GM19468 (cell line): ENCODE measurements at regions not wholly inside any gene's neighbourhood (a gene's known extent, or its start where the extent isn't known, plus 50 kb on each side); places are given as distances from the start of the nearest gene placed in this dataset.

Source experiments
- ATAC-seq: cut with Tn5 transposase; IDR thresholded peaks from one replicate; pipeline ENCODE4 v1.9.1; 2021; ENCODE audit warnings: mild to moderate bottlenecking, moderate library complexity, moderate number of reproducible peaks; ENCODE audit not compliant: unreplicated experiment; ENCODE audit errors: extremely low read depth

DNA sequence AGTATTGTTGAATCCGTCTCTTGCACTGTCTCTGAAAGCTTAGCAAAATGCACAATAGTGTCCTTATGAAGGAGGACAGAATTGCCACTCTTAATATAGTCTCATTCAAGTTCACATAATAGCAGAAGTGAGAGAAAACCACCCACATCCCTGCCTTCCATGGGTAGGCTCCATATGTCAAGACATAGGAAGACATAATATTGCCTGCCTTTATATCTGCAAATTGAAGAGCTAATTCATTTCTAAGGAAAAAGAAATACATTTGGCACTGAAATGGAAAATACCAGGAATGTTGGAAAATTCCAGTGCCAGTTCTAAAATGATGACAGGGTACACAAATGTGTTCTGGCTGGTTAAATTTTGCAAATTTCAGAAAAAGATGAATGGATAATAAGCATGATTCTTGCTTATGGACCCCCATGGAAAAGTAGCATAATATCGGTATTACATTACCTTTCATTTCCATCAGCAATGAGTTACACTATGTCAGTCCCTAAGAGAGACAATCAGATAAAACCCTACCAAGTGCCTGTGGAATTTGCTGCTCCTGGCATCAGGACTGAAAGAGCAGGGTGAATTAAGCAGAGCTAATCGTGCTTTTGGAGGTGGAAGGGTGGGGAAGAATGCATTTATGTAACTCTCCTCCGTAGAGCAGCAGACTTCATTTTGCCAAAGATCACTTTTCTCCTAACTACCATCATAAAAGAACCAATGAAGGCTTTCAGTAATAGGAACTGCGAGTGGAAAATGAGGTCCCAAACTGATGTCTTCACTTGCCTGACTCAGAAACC is 312.6 kb downstream of the FGFR2 start:
- ATAC-seq = no peak

DNA sequence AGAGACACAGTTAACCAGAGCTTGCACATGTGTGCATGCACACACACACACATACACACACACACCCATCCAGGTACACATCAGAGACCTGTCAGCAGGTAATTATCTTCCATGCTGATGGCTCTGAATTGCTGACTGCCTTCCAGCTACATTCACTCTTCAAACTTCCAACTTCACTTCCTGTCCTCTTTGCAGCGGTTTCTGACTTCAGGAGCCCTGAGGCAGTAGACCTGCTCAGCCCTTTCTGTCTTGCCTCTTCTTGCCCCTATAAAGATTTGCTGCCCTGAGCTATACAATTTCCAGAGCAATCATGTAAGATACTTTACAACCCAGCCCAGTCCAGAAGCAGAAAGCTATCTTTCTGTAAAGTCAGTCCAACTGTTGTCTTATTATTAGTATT is 310.2 kb downstream of the FGFR2 start:
- ATAC-seq = no peak

DNA sequence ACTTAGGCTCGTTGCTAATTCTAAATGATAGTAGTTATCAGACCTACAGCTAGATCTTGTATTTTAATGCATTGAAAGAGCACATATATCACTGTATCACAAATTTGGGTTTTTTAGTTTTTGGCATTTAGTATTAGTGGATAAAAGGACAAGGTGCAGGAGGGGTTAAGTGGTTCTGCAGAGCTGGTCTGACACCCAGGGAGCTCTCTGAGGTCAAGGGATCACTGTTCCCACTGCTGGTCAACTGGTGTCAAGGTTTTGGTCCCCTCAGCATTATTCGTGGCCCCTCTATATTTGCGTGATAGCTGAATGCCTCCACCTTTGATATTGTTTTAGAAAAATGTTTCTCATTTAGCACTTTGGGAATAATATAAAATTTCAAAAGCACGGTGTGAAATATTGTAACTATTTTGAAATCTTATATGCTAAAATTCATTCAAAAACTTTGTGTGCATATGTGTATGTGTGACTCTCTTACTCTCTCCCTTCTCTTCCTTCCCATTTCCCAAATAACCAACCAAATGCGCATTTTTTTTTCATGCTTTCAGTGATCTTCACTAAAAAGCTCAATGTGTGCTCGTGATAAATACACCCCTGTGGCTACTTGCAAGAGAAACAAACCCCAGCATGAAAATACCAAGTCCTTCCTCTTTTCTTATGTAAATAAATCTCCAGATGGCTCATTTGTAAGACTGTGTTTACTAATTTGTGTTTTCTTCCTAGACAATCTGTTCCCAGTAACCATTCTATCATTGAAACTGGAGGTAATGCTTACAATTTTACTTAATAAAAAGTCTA is 309.2 kb downstream of the FGFR2 start:
- no peak for ATAC-seq

DNA sequence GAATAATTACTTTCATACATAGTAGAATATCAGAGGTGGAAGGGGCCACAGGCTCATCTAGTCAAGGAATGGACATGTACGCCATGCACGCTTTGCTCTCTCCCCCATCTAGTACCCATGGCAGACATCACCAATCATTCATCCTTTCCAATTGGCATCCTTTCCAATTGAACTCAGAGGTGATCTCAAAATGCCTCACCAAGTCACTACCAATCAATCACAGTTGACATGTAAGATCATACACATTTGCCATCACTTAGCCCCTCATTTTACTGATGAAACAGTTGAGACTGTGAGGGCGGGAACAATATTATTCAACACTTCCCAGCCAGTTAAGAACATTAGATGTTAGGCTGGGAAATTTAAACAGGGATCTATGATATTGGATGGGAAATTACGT is 308.4 kb downstream of the FGFR2 start:
- no peak for ATAC-seq

DNA sequence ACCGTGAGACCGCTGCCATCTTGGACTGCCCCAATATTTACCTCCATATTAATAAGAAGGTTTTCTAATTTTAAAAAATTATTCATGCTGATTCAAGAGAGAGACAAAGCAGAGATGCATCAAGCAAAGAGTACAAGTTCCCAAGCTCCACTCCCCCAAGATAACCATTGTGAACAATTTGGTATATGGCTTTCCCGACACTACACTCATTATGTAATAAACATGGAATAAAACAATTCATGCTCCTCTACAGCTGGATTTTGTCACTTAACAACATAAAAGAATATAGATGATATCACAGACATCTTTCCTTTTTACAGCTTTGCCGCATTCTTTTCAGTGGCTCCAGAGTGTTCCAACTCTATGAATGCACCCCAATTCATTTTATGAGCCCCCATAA is 307.6 kb downstream of the FGFR2 start:
- ATAC-seq = no peak

DNA sequence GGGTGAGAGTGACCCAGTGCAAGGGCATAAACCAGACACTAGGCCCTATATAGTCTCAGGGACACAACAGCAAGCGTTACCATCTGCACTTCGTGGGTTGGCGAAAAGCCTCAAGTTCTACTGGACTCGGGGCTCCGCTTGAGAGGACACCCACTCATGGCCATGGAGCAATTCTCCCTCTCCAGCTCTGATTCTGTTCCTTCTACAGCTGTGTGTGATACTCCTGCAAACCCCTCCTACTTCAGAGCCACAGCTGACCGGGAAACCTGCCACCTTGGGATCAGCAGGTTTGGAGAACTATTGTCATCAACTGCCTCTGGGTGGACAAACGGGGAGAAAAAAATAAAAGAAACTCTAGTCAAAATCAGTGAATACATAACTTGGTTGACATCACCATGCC is 306.9 kb downstream of the FGFR2 start:
- ATAC-seq = no peak

DNA sequence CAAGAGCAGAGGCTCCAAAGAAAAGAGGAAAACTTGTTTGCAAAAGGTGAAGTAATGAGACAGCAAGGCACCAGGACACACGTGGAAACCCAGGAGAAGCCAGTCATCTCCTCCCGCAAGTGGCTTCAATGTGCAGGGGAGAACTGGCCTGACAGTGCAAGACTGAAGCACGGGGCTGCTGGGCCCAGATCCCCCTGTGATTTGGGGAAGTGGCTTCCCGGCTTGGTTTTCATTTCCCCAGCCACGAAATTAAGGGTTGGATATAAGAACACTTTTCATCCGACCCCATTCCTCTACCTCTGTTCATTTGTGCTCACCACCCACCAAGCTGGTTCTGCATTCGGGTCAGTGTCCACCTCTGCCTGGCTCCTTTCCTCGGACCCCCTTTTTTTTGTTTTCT is 306.4 kb downstream of the FGFR2 start:
- no peak for ATAC-seq

DNA sequence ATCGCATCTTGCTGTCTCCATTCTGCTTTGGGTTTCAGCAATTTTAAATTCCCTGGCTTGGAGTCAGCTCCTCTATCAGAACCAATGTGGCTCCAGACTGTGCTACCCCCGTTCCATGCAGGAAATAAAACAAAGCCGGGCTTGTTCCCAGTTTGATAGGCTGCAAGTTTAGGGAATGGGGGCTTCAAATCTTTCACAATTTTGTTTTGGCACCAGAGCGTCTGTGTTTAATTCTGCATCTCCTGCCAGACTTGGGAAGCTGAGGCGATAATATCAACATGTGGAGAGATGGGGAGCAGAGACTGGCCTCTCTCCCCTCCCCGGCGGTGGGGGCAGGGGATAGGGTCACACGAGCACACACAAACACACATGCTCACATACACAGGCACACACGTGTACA is 305.9 kb downstream of the FGFR2 start:
- no peak for ATAC-seq

DNA sequence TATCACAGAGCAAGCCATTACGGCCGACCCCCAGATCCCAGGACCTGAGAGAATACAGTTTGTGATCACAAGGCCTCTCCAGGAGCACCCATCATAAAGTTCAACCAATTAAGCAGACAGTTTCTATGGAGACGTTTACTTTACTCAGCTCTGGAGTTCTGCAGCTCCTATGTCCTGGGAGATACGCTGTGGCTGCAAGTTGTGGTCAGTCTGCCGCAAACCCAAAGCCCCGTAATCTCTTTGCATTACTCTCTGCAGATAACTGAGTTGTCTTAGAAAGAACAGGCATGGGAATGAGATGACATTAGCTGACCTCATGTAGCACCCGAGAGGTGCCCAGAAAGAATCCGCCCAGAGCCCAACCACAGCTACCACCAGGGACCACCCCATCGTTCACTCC is 305.1 kb downstream of the FGFR2 start:
- ATAC-seq = no peak

DNA sequence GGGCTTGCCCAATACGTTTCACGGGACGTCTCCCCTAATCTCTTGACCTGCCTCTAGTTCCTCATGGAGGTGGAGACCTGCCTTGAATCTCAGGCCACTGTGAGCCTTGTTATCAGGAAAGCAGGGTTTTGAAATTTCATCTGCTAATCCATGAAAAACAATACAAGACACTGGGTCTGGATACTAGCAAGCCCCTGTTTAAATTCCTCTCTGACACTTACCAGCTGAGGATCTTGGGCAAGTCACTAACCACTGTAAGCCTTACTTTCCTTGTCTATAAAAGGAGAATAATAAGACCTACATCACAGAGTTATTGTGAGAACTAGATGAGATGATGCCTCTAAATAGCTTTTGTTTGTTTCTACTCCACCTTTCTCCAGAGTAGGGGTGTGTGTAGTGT is 303.6 kb downstream of the FGFR2 start:
- ATAC-seq = no peak

DNA sequence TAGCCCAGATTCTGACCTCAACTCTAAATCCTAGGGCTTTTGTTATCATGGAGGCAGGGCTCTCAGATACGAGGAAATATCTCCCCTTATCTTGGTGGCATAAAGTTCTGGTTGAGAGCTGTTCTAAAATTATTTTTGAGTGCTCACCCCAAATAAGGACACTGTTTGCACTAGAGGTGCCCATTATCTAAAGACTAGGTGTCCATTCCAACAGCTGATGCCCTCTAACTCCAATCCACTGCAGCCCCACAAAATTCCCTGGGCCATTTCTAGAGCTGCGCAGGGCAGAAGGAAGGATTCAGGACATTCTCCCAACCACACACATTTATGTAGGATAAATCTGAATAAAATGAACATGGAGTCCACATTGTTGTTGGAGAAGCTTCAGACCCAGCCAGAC is 301.9 kb downstream of the FGFR2 start:
- no peak for ATAC-seq

DNA sequence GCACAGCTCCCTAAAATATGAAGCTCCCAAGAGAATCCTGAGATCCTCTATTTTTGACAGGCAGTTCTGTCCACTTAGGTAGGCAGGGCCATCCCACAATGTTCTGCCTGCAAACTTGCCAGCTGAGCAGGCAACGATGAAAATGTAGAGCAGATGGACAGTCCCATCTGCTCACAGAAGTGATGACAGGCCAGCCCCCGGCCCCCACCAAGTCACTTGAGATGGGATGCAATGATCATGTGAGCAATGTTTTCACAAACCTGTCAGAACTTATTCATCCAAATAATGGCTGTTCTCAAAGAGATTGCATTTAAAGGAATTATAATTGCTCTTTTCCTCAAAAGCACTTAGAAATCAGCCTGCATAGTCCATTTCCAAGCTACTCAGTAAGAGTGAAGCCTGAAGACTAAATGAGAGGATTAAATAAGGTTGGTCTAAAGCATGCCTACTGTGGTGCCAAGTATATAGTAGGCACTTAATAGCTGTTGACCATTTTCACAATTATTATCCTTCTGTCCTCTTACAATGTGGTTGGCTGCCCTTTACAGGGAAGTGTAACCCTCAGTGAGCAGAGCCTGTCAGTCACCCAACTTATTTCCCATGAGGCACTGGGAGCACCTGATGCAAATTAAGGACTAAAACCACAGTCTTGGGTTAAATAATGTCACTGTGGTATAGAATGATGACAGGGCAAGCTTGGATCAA is 301.2 kb downstream of the FGFR2 start:
- ATAC-seq = no peak

DNA sequence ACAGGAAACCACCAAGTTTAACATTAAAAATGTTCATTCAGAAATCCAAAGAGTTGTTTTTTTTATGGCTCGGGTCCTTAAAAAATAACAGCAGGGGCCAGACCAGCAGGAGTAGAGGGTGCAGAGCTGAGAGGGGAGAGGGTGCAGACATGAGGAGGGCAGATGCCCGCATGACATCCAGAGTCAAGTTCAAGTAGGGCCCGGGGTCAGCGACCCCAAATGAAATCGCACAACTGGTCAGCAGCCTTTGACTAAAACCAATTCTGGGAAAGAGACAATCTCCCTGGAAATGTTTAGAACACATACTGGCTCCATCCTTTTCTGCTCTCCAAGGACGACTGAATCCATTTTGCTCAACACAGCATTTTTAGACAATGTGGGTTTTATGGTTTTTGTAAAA is 297.5 kb downstream of the FGFR2 start:
- no peak for ATAC-seq

DNA sequence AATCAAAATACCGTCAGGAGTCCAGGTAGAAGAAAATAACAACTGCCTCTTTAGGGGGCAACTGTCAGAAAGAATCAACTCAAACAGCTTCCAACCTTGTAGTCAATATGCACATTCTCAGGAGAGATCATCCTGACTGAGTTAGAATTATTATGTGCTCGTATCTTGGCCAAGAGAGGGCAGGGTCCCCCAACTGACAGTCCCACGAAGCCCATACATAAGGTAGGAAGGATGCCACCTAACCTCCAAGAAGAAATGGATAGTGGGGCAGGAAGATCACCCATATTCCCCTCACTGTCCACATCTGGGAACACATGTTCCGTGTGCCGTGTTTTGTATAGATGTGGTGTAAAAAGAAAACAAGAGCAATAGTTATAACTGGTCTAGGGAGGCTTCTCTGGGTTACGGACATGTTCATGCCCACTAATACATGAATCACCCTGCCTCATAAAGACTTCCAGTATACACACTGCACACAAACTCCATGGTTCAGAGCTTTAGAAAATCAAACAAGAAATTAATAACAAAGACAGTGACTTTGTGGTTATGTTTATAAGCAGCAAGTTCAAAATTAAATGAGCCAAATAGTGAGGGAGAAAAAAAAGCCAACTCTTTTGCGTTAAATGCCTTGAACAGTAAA is 295.6 kb downstream of the FGFR2 start:
- no peak for ATAC-seq

DNA sequence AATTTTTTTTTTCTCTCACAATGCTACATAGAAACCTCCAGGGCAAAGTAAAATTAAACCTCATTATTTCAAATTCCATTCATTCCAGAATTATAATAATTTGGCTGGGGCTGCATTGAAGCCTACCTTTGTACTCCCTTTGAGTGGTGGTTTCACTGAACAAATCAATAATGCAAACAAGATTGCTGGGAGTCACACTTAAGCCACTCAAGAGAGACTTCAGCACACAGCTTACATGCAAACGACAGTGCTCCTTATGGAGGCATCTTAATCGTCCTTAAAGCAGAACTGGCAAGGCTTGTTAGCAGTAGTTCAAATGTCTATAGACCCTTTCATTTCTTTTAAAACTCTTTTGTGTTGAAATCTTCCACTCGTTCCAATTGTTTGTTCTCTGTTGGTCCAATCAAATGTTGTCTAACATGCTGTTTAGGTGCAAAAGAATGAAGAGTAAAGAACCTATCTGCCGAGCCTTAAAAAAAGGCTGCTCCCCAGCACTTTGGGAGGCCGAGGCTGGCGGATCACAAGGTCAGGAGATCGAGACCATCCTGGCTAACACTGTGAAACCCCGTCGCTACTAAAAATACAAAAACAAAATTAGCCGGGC is 294.9 kb downstream of the FGFR2 start:
- no peak for ATAC-seq

DNA sequence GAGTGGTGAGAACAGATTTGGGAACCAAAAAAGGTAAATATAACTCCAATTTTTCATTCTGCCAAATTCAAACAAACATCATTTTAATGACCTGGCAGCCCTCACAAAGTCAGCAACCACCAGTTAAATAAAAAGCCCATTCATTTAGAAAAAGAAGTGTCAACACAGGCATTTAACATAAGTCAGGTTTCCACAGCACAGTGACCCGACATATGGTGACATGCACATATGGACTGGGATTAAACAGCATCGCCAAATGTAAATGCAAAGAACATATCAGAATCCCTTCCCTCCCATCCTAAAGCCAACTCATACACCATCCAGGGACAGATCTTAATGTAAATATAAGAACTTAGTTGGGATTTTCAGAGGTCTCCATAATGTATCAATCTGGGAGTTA is 293.2 kb downstream of the FGFR2 start:
- no peak for ATAC-seq

DNA sequence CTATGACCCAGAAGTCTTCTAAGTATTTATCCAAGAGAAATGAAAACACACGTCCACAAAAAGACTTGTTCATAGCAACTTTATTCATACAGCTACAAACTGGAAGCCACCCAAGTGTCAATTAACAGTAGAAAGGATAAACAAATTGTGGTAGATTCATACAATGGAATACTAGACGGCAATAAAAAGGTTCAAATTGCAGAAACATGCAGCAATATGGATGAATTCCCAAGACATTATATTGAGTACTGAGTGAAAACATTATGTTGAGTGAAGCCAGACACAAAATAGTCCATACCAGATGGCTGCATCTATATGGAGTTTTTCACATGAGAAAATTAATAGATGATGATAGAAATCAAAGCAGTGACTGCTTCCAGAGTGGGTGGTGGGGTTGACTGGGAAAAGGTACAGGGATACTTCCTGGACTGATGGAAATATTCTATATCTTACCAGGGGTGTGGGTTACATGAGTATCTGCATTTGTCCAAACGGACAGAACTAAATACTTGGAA is 292.0 kb downstream of the FGFR2 start:
- no peak for ATAC-seq

DNA sequence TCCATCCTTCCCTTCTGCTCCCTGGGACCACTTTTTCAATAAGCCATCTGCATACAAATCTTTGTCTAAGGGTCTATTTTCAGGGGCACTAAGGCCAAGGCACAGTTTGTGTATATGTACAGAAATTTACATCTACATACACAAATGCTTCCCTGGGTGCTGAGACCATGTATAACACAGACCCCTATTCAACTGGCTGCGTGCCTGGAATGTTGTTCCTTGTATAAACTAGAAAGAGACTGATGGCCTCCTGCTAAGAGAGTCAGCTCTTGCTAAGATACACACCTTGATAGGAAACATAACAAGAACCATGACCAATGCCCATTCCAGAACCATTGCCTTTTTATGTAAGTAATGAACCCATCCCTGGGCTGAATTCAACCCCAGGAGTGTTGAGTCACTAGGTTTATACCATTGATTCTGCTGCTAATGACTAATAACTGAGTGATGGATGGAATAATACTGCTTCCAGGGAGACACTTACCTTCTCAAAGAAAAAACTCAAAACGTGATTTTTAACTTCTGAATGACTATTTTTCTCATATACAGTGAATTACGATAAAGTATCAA is 290.7 kb downstream of the FGFR2 start:
- no peak for ATAC-seq

DNA sequence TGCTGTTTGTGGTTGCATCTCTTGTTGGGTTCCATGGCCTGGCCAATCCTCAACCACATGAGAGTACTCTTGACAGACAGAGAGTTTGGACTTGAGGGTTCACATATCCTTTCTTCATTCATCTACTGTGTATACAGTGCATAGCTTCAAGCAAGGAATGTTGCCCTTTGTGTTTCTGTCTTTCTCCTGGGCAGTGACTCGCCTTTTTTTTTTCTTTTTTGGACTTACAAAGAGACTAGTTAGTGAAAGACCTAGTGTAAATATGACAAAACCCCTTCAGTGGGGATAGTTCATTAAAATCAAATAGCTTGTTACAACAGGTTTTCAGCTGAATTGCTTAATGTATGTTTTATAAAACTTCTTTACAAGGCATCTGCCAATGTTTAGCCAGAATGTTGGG is 290.2 kb downstream of the FGFR2 start:
- no peak for ATAC-seq

DNA sequence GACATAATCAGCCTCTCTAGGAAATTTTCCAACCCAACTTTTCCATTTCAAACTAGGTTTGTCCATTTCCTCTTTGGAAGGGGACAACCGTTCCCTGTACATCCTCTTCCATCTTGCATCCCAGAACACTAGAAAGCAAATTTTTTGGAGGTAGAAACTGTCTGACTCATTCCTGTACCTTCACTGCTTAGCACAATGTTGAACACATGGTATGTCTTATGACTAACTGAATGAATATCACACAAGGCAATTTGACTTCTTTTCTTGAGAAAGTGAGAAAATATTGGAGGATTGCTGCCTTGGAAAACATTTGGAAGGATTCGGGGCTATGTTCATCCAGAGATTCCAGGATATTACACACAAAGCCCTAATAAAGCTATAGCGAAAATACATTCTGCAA is 289.1 kb downstream of the FGFR2 start:
- no peak for ATAC-seq
